ENCODE measurements at regions not wholly inside any gene's neighbourhood (a gene's known extent, or its start where the extent isn't known, plus 50 kb on each side); places are given as distances from the start of the nearest gene placed in this dataset.

- TF ChIP-seq CTCF (IDR thresholded peaks at IDR 0.05) (no peak), POLR2A (IDR thresholded peaks at IDR 0.05) (no peak)
Observed at GRCh38 chr9:110007477-110008270, 200.3 kb downstream of the C9orf152 start.

Measured in testis (tissue), 2 donors.